H7 (cell line): ENCODE measurements at regions not wholly inside any gene's neighbourhood (a gene's known extent, or its start where the extent isn't known, plus 50 kb on each side); places are given as distances from the start of the nearest gene placed in this dataset.

Experiments
- DNase-seq: peaks from one replicate; pipeline ENCODE4 v3.0.0; 2012
- H3K27me3 ChIP-seq: 2 replicates; pipeline ENCODE4 v1.6.0; 2011; ENCODE audit warnings: mild to moderate bottlenecking, low read length; ENCODE audit not compliant: control insufficient read depth, insufficient read depth
- H3K36me3 ChIP-seq: replicated peaks from 2 replicates; pipeline ENCODE4 v1.5.1; 2011; ENCODE audit warnings: low read length; ENCODE audit not compliant: control insufficient read depth, insufficient read depth
- H3K4me3 ChIP-seq: 2 replicates; pipeline ENCODE4 v1.5.1; 2011; ENCODE audit warnings: low read depth, mild to moderate bottlenecking, control low read depth, low read length, moderate library complexity; ENCODE audit not compliant: insufficient read depth

DNA sequence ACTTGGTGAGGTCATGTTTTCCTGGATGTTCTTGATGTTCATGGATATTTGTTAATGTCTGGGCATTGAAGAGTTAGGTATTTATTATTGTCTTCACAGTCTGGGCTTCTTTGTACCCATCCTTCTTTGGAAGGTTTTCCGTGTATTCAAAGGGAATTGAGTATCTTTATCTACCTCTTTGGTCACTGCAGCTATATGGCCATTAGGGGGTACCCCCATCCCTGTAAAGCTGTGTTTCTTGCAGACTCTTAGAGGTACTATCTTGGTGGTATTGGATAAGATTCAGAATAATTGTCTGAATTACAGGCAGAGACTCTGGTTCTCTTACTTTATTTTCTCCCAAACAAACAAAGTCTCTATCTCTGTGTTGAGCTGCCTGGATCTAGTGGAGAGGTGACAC lies 401.6 kb upstream of the FSIP2 start:
- Histone ChIP-seq H3K27me3 (no peaks in the 10 kb centered on the region), H3K4me3 (no peak overlapping the region), H3K36me3 (no peaks in the 10 kb centered on the region)
- no peak for DNase-seq

DNA sequence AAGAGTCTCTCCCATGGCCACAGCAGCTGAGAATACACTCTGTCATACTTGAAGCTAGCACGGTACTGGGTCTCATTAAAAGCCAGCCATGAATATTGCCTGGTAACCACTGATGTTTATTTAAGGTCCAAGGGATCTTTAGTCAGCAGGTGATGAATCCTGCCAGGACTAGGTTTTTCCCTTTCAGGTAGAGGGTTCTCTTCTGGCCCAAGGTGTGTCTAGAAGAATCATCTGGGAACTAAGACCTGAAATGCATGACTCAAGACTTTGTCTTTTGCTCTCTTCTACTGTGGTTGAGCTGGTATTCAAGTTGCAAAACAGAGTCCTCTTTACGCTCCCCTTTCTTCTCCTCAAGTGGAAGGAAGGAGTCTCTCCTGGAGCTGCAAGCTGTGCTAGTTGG lies 400.5 kb upstream of the FSIP2 start:
- H3K27me3 ChIP-seq: no peaks in the 10 kb centered on the region
- H3K4me3 ChIP-seq: no peak overlapping the region
- H3K36me3 ChIP-seq: no peaks in the 10 kb centered on the region
- DNase-seq: no peak

DNA sequence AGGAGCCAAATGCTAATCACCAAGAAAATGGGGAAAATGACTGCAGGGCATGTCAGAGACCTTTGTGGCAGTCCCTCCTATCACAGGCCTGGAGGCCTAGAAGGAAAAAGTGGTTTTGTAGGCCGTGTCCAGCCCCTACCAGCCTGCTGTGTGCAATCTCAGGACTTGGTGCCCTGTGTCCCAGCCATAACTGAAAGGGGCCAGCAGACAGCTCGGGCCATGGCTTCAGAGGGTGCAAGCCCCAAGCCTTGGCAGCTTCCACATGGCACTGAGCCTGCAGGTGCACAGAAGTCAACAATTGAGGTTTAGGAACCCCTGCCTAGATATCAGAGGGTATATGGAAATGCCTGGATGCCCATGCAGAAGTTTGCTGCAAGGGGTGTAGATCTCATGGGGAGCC lies 391.2 kb upstream of the FSIP2 start:
- Histone ChIP-seq H3K27me3 (no peaks in the 10 kb centered on the region), H3K4me3 (no peak overlapping the region), H3K36me3 (no peaks in the 10 kb centered on the region)
- no peak for DNase-seq

DNA sequence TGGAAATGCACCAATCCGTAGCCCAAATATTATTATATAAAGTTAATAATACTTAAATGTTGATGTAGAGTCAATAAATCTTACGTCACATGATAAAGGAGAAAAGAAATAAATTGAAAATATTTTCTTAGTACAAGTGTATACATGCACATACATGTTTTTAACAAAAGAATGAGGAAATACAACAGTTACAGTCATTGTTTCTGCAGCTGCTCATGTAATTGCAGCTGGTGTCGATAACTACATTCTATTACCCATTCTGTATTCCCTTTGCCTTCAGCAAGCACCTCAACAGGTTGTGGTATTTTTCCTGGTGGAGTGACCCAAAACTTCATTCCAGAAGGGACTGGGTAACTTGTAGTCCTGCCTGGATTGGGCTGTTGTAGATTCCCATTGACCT lies 377.8 kb upstream of the FSIP2 start:
- Histone ChIP-seq H3K27me3 (no peaks in the 10 kb centered on the region), H3K36me3 (no peaks in the 10 kb centered on the region), H3K4me3 (no peak overlapping the region)
- no peak for DNase-seq

DNA sequence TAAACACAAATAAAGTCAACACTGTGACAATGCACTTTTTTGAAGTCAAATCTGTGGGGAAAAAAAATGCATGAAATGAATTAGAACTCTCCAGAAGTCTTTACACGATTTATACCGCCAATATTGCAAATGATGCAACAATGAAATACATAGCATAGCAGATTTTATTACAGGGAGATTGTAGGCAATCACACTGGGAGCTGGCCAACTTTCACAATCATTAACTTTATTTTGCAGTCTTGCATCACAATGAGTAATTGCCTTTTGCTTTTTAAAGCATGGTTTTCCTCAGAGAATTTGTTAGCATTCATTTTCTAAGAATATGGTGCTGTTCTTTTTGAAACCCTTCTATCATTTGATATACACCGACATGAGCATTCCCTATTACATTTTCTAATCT lies 366.4 kb upstream of the FSIP2 start:
- Histone ChIP-seq H3K36me3 (no peaks in the 10 kb centered on the region), H3K27me3 (no peaks in the 10 kb centered on the region), H3K4me3 (no peak overlapping the region)
- DNase-seq: no peak

DNA sequence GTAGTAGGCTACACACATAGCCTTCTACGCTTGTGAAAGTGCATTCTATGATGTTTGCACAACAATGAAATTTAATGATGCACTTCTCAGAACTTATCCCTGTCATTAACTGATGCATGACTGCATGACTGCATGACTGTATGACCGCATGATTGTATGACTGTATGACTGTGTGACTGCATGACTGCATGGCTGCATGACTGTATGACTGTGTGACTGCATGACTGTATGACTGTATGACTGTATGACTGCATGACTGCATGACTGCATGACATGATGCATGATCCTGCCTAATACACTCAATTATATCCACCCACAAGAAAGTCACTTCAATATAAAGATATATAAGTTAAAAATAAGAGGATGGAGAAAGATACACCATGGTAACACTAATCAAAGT lies 365.4 kb upstream of the FSIP2 start:
- no peak for DNase-seq
- Histone ChIP-seq H3K4me3 (no peak overlapping the region), H3K36me3 (no peaks in the 10 kb centered on the region), H3K27me3 (no peaks in the 10 kb centered on the region)

DNA sequence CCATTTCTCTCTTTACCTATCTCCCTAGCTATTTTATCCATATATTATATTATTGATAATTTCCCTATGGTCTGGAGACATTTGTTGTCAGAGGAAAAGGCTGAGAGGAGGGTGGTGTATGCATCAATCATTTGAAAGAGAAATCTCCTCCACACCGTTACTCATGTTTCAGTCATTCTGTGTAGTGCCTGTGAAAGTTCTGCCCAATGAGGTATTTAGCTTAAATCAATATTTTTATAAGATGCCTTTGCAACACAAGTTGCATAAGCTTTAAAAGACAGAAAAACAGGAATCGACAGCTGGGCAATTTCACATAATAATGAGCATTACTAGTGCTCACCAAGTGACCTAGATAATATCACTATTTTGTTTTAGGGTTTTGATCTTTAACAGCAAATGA lies 363.7 kb upstream of the FSIP2 start:
- no peaks in the 10 kb centered on the region for H3K36me3 ChIP-seq
- H3K27me3 ChIP-seq: no peaks in the 10 kb centered on the region
- no peak overlapping the region for H3K4me3 ChIP-seq
- no peak for DNase-seq

DNA sequence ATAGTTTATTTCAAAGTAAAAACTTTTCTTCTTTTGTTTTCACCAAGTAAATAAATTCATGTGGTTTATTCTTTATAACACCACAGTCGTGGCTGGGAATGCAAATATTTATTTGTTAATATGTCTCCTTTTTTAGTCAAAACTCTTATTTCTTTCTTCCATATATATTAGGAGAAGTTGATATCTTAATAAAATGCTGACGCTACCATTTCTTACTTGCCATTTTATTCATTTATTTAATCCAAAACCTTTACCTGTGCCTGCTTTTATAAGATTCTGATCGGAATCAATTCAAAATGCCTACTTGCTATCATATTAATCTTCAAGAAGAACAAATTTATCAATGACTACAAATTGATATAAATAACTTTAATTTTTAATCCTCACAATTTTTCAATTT lies 362.9 kb upstream of the FSIP2 start:
- H3K27me3 ChIP-seq: no peaks in the 10 kb centered on the region
- DNase-seq: no peak
- H3K36me3 ChIP-seq: no peaks in the 10 kb centered on the region
- no peak overlapping the region for H3K4me3 ChIP-seq

DNA sequence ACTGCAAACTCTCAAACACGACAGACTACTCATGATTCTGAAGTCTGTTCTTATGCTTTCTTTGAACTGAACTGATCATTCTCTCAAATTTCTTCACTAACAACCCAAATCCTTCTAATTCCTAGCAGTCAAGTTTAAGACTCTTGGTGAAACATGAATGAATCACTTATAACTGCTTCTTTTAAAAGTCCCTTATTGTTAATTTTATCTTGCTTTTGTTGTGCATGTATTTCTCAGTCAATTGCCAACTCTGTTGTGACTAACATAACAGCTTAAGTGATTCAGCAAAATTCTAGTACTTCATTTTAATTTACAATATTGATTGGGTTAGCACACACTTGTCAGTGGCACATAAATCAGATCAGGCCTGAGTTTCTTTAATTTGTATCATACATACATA lies 357.0 kb upstream of the FSIP2 start:
- Histone ChIP-seq H3K4me3 (no peak overlapping the region), H3K36me3 (no peaks in the 10 kb centered on the region), H3K27me3 (no peaks in the 10 kb centered on the region)
- no peak for DNase-seq

DNA sequence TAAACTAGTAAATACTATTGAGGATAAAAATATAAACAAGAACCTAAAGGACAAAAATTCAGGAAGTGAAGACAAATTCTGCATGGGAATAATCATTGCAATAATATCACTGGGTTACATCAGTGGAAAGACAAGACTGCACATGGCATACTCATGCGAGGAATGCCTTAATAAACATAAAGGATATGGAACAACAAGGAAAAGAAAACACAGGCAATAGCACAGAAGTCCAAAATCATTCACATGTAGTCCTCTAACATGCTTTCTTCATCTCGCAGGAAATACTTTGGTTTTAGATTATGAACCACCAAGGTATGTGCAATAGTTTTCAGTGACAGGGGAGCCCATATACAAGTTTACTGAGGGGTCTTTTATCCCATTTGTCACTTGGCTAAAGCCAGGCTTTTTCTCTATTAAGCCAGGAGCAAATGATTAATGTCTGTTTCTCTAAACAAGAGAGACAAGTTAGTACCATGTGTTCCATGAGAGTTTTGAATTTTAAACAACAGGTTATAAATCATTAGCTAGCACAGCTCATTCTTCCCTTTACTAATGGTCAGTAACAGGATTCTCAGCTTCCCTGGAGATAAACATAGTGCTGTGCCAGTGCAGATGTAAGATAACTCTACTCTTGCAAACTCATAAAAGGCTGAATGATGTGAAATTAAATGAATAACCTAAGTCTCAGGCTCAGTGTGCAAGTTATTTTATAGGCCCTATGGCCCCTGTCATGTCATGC lies 353.6 kb upstream of the FSIP2 start:
- DNase-seq: no peak
- Histone ChIP-seq H3K4me3 (no peak overlapping the region), H3K36me3 (no peaks in the 10 kb centered on the region), H3K27me3 (no peaks in the 10 kb centered on the region)

DNA sequence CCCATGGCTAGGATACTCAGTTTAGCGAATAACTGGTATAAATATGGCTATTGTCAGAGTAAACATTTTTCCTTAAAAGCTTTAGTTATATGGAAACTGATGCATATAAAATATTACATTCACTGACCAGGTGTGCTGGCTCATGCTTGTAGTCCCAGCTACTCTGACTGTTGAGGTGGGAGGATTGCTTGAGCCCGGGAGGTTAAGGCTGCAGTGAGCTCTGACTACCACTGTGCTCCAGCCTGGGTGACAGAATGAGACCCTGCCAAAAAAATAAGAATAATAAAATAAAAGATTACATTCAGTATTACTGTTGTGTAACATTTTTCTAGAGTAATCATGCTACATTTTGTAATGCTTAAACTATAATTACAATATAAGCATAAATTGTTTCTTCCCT lies 350.4 kb upstream of the FSIP2 start:
- Histone ChIP-seq H3K27me3 (no peaks in the 10 kb centered on the region), H3K4me3 (no peak overlapping the region), H3K36me3 (no peaks in the 10 kb centered on the region)
- DNase-seq: no peak

DNA sequence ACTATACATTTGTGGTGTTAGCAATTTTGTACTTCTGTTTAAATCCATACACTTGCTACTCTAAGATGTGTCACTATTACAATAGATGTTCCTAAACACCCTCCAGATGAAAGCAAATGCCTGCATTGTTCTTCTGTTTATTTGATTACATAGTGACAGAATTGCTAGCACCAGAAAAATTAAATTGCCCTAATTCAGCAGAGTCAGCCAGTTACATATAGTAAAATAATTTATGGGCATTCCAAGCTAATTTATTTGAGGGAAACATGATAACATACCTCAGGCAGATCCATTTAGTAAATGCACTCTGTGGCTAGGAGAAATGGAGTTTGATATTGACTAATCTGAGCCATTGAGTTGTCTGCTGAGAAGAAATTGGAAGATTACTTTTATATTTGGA lies 347.1 kb upstream of the FSIP2 start:
- Histone ChIP-seq H3K4me3 (no peak overlapping the region), H3K36me3 (no peaks in the 10 kb centered on the region), H3K27me3 (no peaks in the 10 kb centered on the region)
- no peak for DNase-seq

DNA sequence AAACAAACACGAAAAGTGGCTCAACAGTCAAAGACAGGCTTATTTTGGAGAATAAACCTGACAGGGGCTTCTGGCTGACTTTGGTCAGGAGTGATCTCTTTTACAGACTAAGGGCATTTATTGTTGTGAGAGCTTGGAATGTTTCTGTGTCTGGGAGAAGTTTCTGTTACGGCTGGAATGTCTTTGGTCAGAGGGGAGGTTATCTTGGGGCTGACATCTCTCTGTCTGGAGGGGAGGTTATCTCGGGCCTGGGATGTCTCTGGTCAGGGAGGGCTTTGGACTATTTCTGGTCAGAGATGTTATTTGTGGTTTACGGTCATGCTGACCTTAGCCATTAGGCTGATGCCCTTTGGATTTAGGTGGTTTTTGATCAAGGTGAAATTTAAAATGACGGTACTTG lies 345.5 kb upstream of the FSIP2 start:
- Histone ChIP-seq H3K4me3 (no peak overlapping the region), H3K27me3 (no peaks in the 10 kb centered on the region), H3K36me3 (no peaks in the 10 kb centered on the region)
- DNase-seq: no peak

DNA sequence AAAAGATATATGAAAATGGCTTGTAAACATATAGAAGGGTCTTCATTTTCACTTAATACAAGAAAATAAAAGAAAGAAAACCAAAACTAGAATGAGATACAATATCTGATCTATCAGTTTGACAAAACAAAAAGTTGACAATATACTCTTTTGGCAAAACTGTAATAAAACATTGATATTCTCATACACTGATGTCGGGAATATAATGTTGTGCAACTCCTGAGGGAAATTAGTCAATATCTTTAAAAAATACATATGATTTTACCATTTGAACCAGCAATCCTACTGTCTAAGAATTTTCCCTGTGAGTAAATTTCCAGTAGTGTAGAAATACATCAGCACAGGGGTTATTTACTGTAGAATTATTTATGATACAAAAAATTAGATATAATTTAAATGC lies 336.1 kb upstream of the FSIP2 start:
- H3K36me3 ChIP-seq: no peaks in the 10 kb centered on the region
- no peak overlapping the region for H3K4me3 ChIP-seq
- no peak for DNase-seq
- no peaks in the 10 kb centered on the region for H3K27me3 ChIP-seq

DNA sequence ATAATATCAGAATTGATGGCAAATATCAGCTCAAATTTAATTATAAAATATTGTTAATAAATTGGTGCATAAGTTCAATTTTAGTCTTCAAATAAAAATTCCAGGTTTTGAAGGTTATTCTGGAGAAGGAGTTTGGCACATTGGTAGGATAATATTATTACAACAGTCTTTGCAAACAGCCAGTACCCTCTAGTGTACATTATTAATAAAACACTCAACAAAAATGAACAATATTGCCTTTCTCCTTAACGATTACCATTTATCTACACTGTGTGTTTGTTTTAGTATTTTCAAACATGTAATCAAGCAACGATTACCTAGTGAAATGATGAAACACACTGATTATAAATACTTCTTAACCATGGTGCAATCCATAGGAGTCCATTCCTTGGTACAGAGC lies 334.0 kb upstream of the FSIP2 start:
- no peak for DNase-seq
- Histone ChIP-seq H3K4me3 (no peak overlapping the region), H3K36me3 (no peaks in the 10 kb centered on the region), H3K27me3 (no peaks in the 10 kb centered on the region)

DNA sequence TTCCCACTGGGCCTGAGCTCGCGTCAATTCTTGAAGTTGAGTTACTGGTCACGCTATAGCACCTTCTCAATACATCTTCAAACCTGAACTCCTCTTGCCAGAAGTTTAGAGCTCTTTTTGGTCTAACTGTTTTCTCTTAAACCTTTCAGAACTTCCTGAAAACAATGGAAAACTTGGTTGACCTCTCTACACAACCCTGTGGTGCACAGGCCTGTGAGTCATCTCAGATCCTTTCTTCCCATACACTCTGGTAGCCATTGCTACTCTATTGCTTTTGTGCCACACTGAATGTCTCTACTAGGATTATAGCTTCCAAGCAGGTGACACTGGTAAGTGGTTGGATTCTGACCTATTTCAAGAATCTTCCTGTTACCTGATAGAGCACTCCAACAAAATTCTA lies 321.5 kb upstream of the FSIP2 start:
- no peak for DNase-seq
- no peaks in the 10 kb centered on the region for H3K36me3 ChIP-seq
- H3K27me3 ChIP-seq: no peaks in the 10 kb centered on the region
- no peak overlapping the region for H3K4me3 ChIP-seq
